Activated CD8-positive, alpha-beta memory T cell treated with anti-CD3 and anti-CD28 coated beads for 48 hours (primary cell): ENCODE measurements at regions not wholly inside any gene's neighbourhood (a gene's known extent, or its start where the extent isn't known, plus 50 kb on each side); places are given as distances from the start of the nearest gene placed in this dataset.

Experiments
- DNase-seq, 3 experiments: peaks; one replicate each; pipeline ENCODE4 v3.0.0-alpha.2; 2020; ENCODE audit warnings: low read depth in 2 of 3, low spot score in 2 of 3

- no peak for DNase-seq
Observed at GRCh38 chr5:54859316-54859715, 126.1 kb downstream of the ESM1 start.

GRCh38 chr5:54854883-54855581 is 130.4 kb downstream of the ESM1 start:
- no peak for DNase-seq

GRCh38 chr5:54852007-54852406 is 133.4 kb downstream of the ESM1 start:
- no peak for DNase-seq

- no peak for DNase-seq
Observed at GRCh38 chr5:54851449-54851848, 133.9 kb downstream of the ESM1 start.

GRCh38 chr5:54848581-54848980 is 136.8 kb downstream of the ESM1 start:
- DNase-seq, result no peak

- no peak for DNase-seq
Observed at GRCh38 chr5:54845567-54845941, 139.8 kb downstream of the ESM1 start.

- no peak for DNase-seq
Observed at GRCh38 chr5:54844905-54845566, 140.4 kb downstream of the ESM1 start.

GRCh38 chr5:54844266-54844665 is 141.1 kb downstream of the ESM1 start:
- DNase-seq, result no peak

- DNase-seq, result no peak
Observed at GRCh38 chr5:54841481-54841880, 143.9 kb downstream of the ESM1 start.

GRCh38 chr5:54838843-54839242 is 146.6 kb downstream of the ESM1 start:
- DNase-seq, result no peak

GRCh38 chr5:54837981-54838380 is 147.4 kb downstream of the ESM1 start:
- no peak for DNase-seq

- no peak for DNase-seq
Observed at GRCh38 chr5:54837093-54837492, 148.3 kb downstream of the ESM1 start.

GRCh38 chr5:54835647-54836046 is 149.7 kb downstream of the ESM1 start:
- DNase-seq, result no peak

- DNase-seq, result no peak
Observed at GRCh38 chr5:54834121-54834842, 151.1 kb downstream of the ESM1 start.

GRCh38 chr5:54833590-54833989 is 151.8 kb downstream of the ESM1 start:
- DNase-seq, result no peak

GRCh38 chr5:54832858-54833257 is 152.5 kb downstream of the ESM1 start:
- DNase-seq, result no peak

- DNase-seq, result no peak
Observed at GRCh38 chr5:54832045-54832444, 153.3 kb downstream of the ESM1 start.

- no peak for DNase-seq
Observed at GRCh38 chr5:54831233-54831632, 154.2 kb downstream of the ESM1 start.

- DNase-seq, result no peak
Observed at GRCh38 chr5:54829676-54830535, 155.5 kb downstream of the ESM1 start.

GRCh38 chr5:54829102-54829501 is 156.3 kb downstream of the ESM1 start:
- DNase-seq, result no peak

GRCh38 chr5:54828151-54828550 is 157.2 kb downstream of the ESM1 start:
- DNase-seq, result no peak
